ENCODE measurements at regions not wholly inside any gene's neighbourhood (a gene's known extent, or its start where the extent isn't known, plus 50 kb on each side); places are given as distances from the start of the nearest gene placed in this dataset.

DNA sequence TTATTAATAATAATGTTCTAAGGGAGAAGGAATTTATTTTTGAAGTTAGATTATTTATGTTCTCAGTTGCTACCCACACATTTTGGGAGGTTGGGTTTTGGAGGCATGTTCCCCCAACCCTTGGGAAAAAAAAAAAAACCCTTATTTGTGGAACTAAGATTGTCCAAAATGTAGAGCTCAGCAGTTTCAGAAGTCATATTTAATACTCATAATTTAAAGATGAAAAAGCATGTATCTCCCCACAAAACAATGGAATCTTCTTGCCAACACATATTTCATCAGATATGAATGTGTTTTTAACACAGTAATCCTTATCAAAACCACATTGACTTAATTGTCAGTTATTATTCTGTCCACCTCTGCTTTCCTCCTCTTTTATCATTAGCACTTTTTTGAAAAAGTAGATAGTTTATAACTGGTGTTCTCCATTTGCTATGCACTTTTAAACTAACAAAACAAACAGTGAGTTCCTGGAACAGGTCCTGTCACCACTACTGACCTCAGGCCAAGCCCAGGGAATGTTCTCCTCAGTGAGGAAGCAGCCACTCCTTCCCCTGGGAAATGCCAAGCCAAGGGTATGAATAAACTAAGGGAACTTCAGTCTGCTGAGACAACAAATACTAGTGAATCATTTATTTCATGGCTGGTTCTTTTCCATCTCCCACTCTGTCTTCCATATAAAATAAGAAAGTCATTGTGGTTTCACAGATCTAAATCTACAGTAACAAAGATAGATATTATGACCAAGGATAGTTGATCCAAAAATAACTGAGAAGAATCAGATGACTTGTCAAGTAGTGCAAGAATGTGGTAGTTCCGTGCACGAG lies 414.4 kb upstream of the ALCAM start:
- TF ChIP-seq, protein P1, sequence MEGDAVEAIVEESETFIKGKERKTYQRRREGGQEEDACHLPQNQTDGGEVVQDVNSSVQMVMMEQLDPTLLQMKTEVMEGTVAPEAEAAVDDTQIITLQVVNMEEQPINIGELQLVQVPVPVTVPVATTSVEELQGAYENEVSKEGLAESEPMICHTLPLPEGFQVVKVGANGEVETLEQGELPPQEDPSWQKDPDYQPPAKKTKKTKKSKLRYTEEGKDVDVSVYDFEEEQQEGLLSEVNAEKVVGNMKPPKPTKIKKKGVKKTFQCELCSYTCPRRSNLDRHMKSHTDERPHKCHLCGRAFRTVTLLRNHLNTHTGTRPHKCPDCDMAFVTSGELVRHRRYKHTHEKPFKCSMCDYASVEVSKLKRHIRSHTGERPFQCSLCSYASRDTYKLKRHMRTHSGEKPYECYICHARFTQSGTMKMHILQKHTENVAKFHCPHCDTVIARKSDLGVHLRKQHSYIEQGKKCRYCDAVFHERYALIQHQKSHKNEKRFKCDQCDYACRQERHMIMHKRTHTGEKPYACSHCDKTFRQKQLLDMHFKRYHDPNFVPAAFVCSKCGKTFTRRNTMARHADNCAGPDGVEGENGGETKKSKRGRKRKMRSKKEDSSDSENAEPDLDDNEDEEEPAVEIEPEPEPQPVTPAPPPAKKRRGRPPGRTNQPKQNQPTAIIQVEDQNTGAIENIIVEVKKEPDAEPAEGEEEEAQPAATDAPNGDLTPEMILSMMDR (IDR thresholded peaks at IDR 0.05), result no peak
- no peak for TF ChIP-seq POLR2AphosphoS5 (IDR thresholded peaks at IDR 0.05; ENCODE audit: insufficient read depth in 1 of 2, low read depth in 1 of 2)
